Neuron (in vitro differentiated cells): ENCODE measurements at regions not wholly inside any gene's neighbourhood (a gene's known extent, or its start where the extent isn't known, plus 50 kb on each side); places are given as distances from the start of the nearest gene placed in this dataset.

Source experiments
- H2AFZ ChIP-seq: one replicate; pipeline ENCODE4 v1.6.1; 2013; ENCODE audit warnings: low read depth, mild to moderate bottlenecking, inconsistent platforms, low read length, moderate library complexity
- H3K27me3 ChIP-seq: one replicate; pipeline ENCODE4 v1.6.1; 2013; ENCODE audit warnings: low read length; ENCODE audit not compliant: insufficient read depth
- H3K36me3 ChIP-seq: one replicate; pipeline ENCODE4 v1.6.1; 2013; ENCODE audit warnings: low read length; ENCODE audit not compliant: insufficient read depth
- H3K4me1 ChIP-seq: one replicate; pipeline ENCODE4 v1.6.1; 2013; ENCODE audit warnings: low read length; ENCODE audit not compliant: insufficient read depth
- H3K4me3 ChIP-seq: 2 replicates; pipeline ENCODE4 v1.5.1; 2013; ENCODE audit warnings: mild to moderate bottlenecking, low read length, moderate library complexity
- H3K9me3 ChIP-seq: one replicate; pipeline ENCODE4 v1.6.1; 2013; ENCODE audit warnings: low read length

GRCh38 chr1:243940451-243940850, 90.4 kb upstream of the AKT3 start:
- Histone ChIP-seq H3K4me3 (no peak overlapping the region), H2AFZ (no peak overlapping the region), H3K4me1 (peaks cover 18% of the 10 kb centered on the region), H3K27me3 (no peaks in the 10 kb centered on the region), H3K9me3 (no peaks in the 10 kb centered on the region), H3K36me3 (no peaks in the 10 kb centered on the region)

DNA sequence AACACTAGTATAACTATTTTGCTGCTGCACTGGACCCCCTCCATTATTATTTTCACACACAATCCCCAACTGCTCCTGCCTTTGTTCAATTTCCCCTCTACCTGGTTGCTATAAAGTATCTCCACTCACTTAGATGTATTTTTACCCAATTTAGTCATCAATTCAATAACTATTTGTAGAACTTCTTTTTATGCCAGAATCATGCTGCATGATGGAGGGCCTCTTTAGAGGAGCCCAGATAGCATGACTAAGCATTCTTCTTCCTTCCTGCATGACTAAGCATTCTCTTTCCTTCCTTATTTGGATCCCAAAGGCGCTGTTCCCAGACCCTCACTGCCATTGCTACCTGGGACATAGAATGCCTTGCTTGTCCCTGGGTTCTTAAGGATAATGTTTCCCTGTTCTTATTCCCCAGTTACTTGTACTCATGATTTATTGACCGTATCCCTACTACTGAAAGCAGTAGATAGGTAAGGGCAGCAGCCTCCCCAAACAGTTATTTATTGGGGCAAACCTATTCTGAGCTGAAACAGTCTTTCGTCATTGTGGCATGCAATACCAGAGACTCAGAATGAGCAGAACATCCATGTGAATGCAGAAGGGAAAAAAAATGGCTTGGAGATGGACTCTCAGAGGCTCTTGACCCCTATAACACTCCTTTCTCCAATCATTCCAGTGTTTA, 89.3 kb upstream of the AKT3 start:
- no peaks in the 10 kb centered on the region for H3K27me3 ChIP-seq
- no peak overlapping the region for H3K4me3 ChIP-seq
- no peaks in the 10 kb centered on the region for H3K9me3 ChIP-seq
- H3K4me1 ChIP-seq = peaks cover 12% of the 10 kb centered on the region
- no peak overlapping the region for H2AFZ ChIP-seq
- no peaks in the 10 kb centered on the region for H3K36me3 ChIP-seq

- H3K27me3 ChIP-seq = no peaks in the 10 kb centered on the region
- no peak overlapping the region for H2AFZ ChIP-seq
- H3K4me3 ChIP-seq = no peak overlapping the region
- H3K36me3 ChIP-seq = no peaks in the 10 kb centered on the region
- H3K9me3 ChIP-seq = no peaks in the 10 kb centered on the region
- peaks cover 10% of the 10 kb centered on the region for H3K4me1 ChIP-seq
Observed at GRCh38 chr1:243938208-243938607, 88.2 kb upstream of the AKT3 start.

- Histone ChIP-seq H3K4me1 (peaks cover 10% of the 10 kb centered on the region), H3K9me3 (no peaks in the 10 kb centered on the region), H3K4me3 (no peak overlapping the region), H3K27me3 (no peaks in the 10 kb centered on the region), H2AFZ (no peak overlapping the region), H3K36me3 (no peaks in the 10 kb centered on the region)
Observed at GRCh38 chr1:243933495-243933894, 83.5 kb upstream of the AKT3 start.

- Histone ChIP-seq H3K4me1 (peaks cover 22% of the 10 kb centered on the region), H2AFZ (no peak overlapping the region), H3K9me3 (no peaks in the 10 kb centered on the region), H3K4me3 (no peak overlapping the region), H3K36me3 (no peaks in the 10 kb centered on the region), H3K27me3 (no peaks in the 10 kb centered on the region)
Observed at GRCh38 chr1:243931957-243932356, 81.9 kb upstream of the AKT3 start.

DNA sequence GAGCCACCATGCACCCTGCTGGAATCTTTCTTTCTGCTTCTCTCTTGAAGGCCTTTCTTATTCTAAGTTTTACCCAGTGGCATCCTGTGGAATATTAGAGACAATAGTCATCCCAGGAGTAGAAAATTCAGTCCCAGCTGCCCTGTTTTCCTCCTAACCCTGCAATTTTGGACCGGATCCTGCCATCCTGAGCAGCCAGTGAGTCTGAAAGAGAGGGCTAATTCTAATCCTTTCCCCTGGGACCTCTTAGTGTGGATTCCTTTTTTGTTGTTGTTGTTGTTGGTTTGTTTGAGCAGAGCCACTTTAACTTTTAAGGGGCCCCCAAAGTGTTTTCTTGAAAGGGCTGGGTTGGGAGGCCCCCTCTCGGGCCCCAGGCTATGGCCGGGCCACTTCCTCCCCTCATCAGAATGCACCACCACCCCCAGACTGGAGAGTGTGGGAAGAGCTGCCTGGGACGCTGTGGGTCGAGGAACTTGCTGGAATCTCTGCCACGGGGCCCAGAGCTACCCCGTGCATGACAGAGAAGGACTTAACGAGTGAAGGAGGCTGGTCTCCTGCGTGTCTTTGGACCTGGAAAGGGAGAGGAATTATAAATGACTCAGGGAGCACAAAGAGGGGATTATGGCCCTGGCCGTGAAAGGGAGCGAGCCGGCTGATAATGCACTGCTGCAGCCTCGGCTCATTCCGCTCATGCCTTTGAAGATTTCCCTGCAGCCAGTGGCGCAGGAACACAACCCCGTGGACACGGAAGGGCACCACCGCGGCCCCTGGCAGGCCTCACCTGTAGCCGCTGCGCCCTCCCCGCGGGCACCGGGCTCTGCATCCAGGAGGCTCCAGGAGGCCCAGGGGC, 81.0 kb upstream of the AKT3 start:
- no peak overlapping the region for H3K4me3 ChIP-seq
- H3K27me3 ChIP-seq = no peaks in the 10 kb centered on the region
- H3K9me3 ChIP-seq = no peaks in the 10 kb centered on the region
- peaks cover 31% of the 10 kb centered on the region for H3K4me1 ChIP-seq
- H2AFZ ChIP-seq = no peak overlapping the region
- H3K36me3 ChIP-seq = no peaks in the 10 kb centered on the region

DNA sequence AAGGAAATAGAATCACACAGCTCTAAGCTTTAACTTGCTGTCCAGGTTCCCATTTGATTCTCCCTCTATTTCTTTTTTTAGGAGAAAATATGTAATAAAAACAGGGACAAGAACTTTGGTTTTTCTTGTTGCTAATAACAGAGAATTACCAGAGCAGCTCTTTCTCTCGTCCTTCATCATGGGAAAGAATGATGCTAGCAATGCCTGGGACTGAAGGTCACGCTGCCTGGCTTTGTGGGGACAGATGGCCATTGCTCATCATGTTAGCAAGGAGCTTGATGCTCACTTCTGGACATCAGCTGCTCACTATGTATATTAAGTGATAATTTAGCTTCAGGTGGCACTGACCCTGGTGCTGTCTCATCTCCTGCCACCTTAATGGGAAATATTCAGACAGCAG, 77.3 kb upstream of the AKT3 start:
- Histone ChIP-seq H3K4me3 (no peak overlapping the region), H2AFZ (no peak overlapping the region), H3K27me3 (no peaks in the 10 kb centered on the region), H3K9me3 (no peaks in the 10 kb centered on the region), H3K4me1 (peaks cover 45% of the 10 kb centered on the region), H3K36me3 (no peaks in the 10 kb centered on the region)

- H3K27me3 ChIP-seq = no peaks in the 10 kb centered on the region
- H3K4me1 ChIP-seq = peaks cover 45% of the 10 kb centered on the region
- no peaks in the 10 kb centered on the region for H3K9me3 ChIP-seq
- H3K4me3 ChIP-seq = peak overlapping the region; percentile 8
- H2AFZ ChIP-seq = no peak overlapping the region
- no peaks in the 10 kb centered on the region for H3K36me3 ChIP-seq
Observed at GRCh38 chr1:243926803-243927245, 76.8 kb upstream of the AKT3 start.

GRCh38 chr1:243926299-243926698, 76.3 kb upstream of the AKT3 start:
- peaks cover 43% of the 10 kb centered on the region for H3K4me1 ChIP-seq

DNA sequence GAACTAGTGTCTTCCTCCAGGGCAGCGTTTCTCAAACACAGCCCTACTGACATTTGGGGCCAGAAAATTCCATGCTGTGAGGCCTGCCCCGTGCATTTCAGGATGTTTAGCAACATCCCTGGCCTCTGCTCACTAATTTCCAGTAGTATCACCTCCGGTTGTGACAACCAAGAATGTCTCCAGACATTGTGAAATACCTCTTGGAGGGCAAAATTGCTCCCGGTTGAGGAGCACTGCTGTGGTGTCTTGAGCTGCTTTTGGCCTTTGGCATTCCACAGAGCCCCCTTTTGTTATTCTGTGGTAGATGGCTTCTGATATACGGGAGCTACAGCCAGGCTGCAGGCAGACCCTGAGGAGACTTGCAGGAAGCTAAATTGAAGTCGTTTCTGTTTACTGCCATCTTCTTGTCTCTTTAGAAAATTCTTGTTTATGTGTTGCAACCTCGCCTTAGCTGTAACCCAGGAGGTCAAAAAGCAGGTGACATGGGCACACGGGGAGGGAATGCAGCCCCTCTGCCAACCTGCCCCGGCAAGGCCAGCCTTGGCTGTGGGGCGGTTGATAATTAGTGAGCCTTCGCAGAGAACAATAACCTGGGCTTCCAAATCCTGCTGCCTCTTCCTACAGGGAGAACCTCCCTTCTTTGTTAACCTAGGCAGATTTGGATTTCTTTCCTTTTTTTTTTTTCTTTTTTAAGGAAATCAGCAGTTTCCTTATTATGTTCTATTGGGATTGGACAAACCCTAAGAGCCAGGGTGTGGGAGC, 74.7 kb upstream of the AKT3 start:
- no peak overlapping the region for H2AFZ ChIP-seq
- H3K4me1 ChIP-seq = peaks cover 40% of the 10 kb centered on the region
- no peaks in the 10 kb centered on the region for H3K36me3 ChIP-seq
- H3K4me3 ChIP-seq = no peak overlapping the region
- no peaks in the 10 kb centered on the region for H3K9me3 ChIP-seq
- no peaks in the 10 kb centered on the region for H3K27me3 ChIP-seq

More at GRCh38 chr1:243926299-243926698, 76.3 kb upstream of the AKT3 start:
- no peaks in the 10 kb centered on the region for H3K9me3 ChIP-seq
- H3K27me3 ChIP-seq = no peaks in the 10 kb centered on the region
- H2AFZ ChIP-seq = no peak overlapping the region
- H3K4me3 ChIP-seq = no peak overlapping the region
- no peaks in the 10 kb centered on the region for H3K36me3 ChIP-seq

DNA sequence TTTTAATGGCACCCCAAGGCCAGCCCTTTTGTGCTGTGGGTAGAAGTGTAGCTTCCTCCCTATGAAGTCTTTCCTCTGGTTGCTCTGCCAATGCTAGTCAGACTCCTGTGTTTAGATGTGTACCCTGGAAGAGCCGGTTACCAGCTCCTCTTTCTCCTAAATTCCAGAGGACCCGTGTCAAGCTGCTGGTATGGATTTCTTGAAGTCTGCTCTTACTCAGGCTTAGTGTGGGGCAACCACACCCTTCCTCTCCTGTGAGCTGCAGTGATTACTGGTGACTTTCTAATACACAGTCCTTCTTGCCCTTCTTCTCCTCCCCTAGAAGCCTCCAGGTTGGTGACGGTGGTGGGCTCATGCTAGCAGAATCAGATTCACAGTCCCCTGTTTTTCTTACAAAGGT, 74.1 kb upstream of the AKT3 start:
- H3K4me3 ChIP-seq = no peak overlapping the region
- no peaks in the 10 kb centered on the region for H3K27me3 ChIP-seq
- no peak overlapping the region for H2AFZ ChIP-seq
- no peaks in the 10 kb centered on the region for H3K36me3 ChIP-seq
- peaks cover 40% of the 10 kb centered on the region for H3K4me1 ChIP-seq
- no peaks in the 10 kb centered on the region for H3K9me3 ChIP-seq

DNA sequence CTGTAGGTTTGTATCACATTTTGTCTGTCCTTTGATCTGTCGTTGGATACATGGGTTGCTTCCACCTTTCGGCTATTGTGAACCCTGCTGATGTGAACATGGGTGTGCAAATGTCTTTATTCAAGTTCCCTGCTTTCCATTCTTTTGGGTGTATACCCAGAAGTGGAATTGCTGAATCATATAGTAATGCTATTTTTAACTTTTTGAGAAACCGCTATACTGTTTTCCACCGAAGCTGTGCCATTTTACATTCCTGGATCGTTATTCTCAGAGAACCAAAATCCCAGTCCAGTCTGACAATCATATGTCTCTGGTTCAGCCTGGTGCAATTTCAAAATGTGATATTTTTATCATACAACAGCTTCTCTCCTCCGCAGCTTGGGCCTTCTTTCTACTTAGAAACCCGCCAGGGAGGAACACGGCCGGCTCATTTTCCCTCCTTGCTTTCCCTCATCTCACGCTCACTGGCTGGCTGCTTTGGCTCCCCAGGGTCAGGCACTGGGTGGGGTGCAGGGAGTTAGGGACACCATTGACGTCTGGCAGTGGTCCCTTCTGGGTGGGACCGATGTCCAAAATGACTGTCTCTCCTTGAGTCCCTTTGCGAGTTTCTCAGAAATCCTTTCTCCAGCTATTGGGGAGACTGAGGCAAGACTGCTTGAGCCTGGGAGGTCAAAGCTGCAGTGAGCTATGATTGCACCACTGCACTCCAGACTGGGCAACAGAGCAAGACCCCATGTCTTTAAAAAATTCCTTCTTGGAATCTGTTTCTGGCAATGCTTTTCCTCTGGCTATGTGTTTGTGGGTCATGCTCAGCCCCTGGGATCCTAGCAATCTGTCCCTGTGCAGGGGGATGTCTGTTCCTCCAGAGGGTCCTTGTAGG, 73.5 kb upstream of the AKT3 start:
- Histone ChIP-seq H3K4me3 (no peak overlapping the region), H3K36me3 (no peaks in the 10 kb centered on the region), H3K4me1 (peaks cover 40% of the 10 kb centered on the region), H3K9me3 (no peaks in the 10 kb centered on the region), H2AFZ (no peak overlapping the region), H3K27me3 (no peaks in the 10 kb centered on the region)
